Astrocyte of the spinal cord (primary cell): ENCODE measurements at regions not wholly inside any gene's neighbourhood (a gene's known extent, or its start where the extent isn't known, plus 50 kb on each side); places are given as distances from the start of the nearest gene placed in this dataset.

Experiments
- DNase-seq: peaks from one replicate; pipeline ENCODE4 v3.0.0; 2011; ENCODE audit warnings: low read depth, low spot score
- H3K4me3 ChIP-seq: 2 replicates; pipeline ENCODE4 v1.5.1; 2011; ENCODE audit warnings: low read depth, mild to moderate bottlenecking, low read length, moderate library complexity
- CTCF ChIP-seq: IDR thresholded peaks from 2 replicates; pipeline ENCODE4 v1.5.1; 2012; ENCODE audit warnings: low read depth, mild to moderate bottlenecking, low read length, inconsistent platforms
- in situ Hi-C: cut with HindIII; loops from 2 replicates; pipeline ENCODE4 v1.10.0; 2017; ENCODE audit warnings: low sequenced_read_pairs

GRCh38 chr2:41004700-41005099 is 552.8 kb upstream of the SLC8A1 start:
- no peak for TF ChIP-seq CTCF
- no peak overlapping the region for H3K4me3 ChIP-seq
- no peak for DNase-seq
- in situ Hi-C loops = no loop called here

GRCh38 chr2:41020358-41020757 is 568.5 kb upstream of the SLC8A1 start:
- DNase-seq = no peak
- in situ Hi-C loops = no loop called here
- no peak for TF ChIP-seq CTCF
- H3K4me3 ChIP-seq = no peak overlapping the region

GRCh38 chr2:41024816-41025215 is 572.9 kb upstream of the SLC8A1 start:
- H3K4me3 ChIP-seq = no peak overlapping the region
- DNase-seq = no peak
- TF ChIP-seq CTCF = no peak
- in situ Hi-C loops = no loop called here

- no peak for DNase-seq
- in situ Hi-C loops = no loop called here
- TF ChIP-seq CTCF = no peak
- no peak overlapping the region for H3K4me3 ChIP-seq
Measured at GRCh38 chr2:41026613-41027012, 574.7 kb upstream of the SLC8A1 start.

GRCh38 chr2:41027095-41027494 is 575.2 kb upstream of the SLC8A1 start:
- in situ Hi-C loops = no loop called here
- H3K4me3 ChIP-seq = no peak overlapping the region
- no peak for TF ChIP-seq CTCF
- no peak for DNase-seq

GRCh38 chr2:41031282-41031681 is 579.4 kb upstream of the SLC8A1 start:
- H3K4me3 ChIP-seq = no peak overlapping the region
- TF ChIP-seq CTCF = no peak
- no peak for DNase-seq
- in situ Hi-C loops = no loop called here

GRCh38 chr2:41032715-41033114 is 580.8 kb upstream of the SLC8A1 start:
- in situ Hi-C loops = no loop called here
- TF ChIP-seq CTCF = no peak
- DNase-seq = no peak
- no peak overlapping the region for H3K4me3 ChIP-seq
